Activated CD8-positive, alpha-beta memory T cell treated with anti-CD3 and anti-CD28 coated beads for 36 hours (primary cell): ENCODE measurements at regions not wholly inside any gene's neighbourhood (a gene's known extent, or its start where the extent isn't known, plus 50 kb on each side); places are given as distances from the start of the nearest gene placed in this dataset.

Experiments
- CTCF ChIA-PET: fragments of 350-600 bp; sonication (Branson Sonifier 250); formaldehyde crosslinking; loops from one replicate; lab custom pipeline; 2021; ENCODE audit warnings: antibody characterized with exemption; lab: Charles Lee
- POLR2A ChIA-PET: fragments of 350-600 bp; sonication (Branson Sonifier 250); formaldehyde crosslinking; loops from one replicate; lab custom pipeline; 2021; ENCODE audit warnings: antibody characterized with exemption; lab: Charles Lee

- POLR2A ChIA-PET, result no interaction called here
- CTCF ChIA-PET, result no interaction called here
Measured at GRCh38 chr7:16187131-16187530, 234.2 kb downstream of the CRPPA start.

- ChIA-PET CTCF (no interaction called here), POLR2A (no interaction called here)
Measured at GRCh38 chr7:16178585-16178984, 242.8 kb downstream of the CRPPA start.

GRCh38 chr7:16178092-16178491 lies 243.2 kb downstream of the CRPPA start:
- POLR2A ChIA-PET, result no interaction called here
- CTCF ChIA-PET, result no interaction called here

GRCh38 chr7:16174253-16174652 lies 247.1 kb downstream of the CRPPA start:
- ChIA-PET POLR2A (no interaction called here), CTCF (no interaction called here)

GRCh38 chr7:16172366-16172765 lies 249.0 kb downstream of the CRPPA start:
- POLR2A ChIA-PET, result no interaction called here
- CTCF ChIA-PET, result no interaction called here

GRCh38 chr7:16171928-16172327 lies 249.4 kb downstream of the CRPPA start:
- CTCF ChIA-PET, result interaction anchor here (0.6 kb wide), 1 partner anchor 101 kb away, joined by 3 read pairs; no protein-coding TSS in a partner anchor
- POLR2A ChIA-PET, result no interaction called here

GRCh38 chr7:16170671-16171070 lies 250.7 kb downstream of the CRPPA start:
- ChIA-PET CTCF (no interaction called here), POLR2A (no interaction called here)

GRCh38 chr7:16169537-16169936 lies 251.8 kb downstream of the CRPPA start:
- CTCF ChIA-PET, result no interaction called here

GRCh38 chr7:16167526-16167925 lies 253.8 kb downstream of the CRPPA start:
- ChIA-PET POLR2A (no interaction called here), CTCF (no interaction called here)

More at GRCh38 chr7:16169537-16169936, 251.8 kb downstream of the CRPPA start:
- POLR2A ChIA-PET, result no interaction called here

GRCh38 chr7:16144361-16144760 lies 277.0 kb downstream of the CRPPA start:
- ChIA-PET CTCF (no interaction called here), POLR2A (no interaction called here)

GRCh38 chr7:16137944-16138343 lies 283.4 kb downstream of the CRPPA start:
- ChIA-PET CTCF (no interaction called here), POLR2A (no interaction called here)

GRCh38 chr7:16136896-16137295 lies 284.4 kb downstream of the CRPPA start:
- POLR2A ChIA-PET, result interaction anchor here (0.6 kb wide), 1 partner anchor 11 kb away, joined by 6 read pairs; no protein-coding TSS in a partner anchor
- CTCF ChIA-PET, result no interaction called here

- POLR2A ChIA-PET, result no interaction called here
- CTCF ChIA-PET, result no interaction called here
Measured at GRCh38 chr7:16135658-16136057, 285.7 kb downstream of the CRPPA start.

GRCh38 chr7:16130111-16131110 lies 290.9 kb downstream of the CRPPA start:
- CTCF ChIA-PET, result no interaction called here
- POLR2A ChIA-PET, result no interaction called here

- POLR2A ChIA-PET, result no interaction called here
- CTCF ChIA-PET, result no interaction called here
Measured at GRCh38 chr7:16129431-16130110, 291.8 kb downstream of the CRPPA start.

GRCh38 chr7:16123117-16123770 lies 298.1 kb downstream of the CRPPA start:
- ChIA-PET POLR2A (no interaction called here), CTCF (interaction anchor here (1.5 kb wide), 1 partner anchor 8 kb away, joined by 3 read pairs; no protein-coding TSS in a partner anchor)

- CTCF ChIA-PET, result interaction anchor here (1.5 kb wide), 1 partner anchor 10 kb away, joined by 3 read pairs; no protein-coding TSS in a partner anchor
- POLR2A ChIA-PET, result no interaction called here
Measured at GRCh38 chr7:16121876-16122390, 299.4 kb downstream of the CRPPA start.

GRCh38 chr7:16115374-16115773 lies 306.0 kb downstream of the CRPPA start:
- CTCF ChIA-PET, result no interaction called here
- POLR2A ChIA-PET, result no interaction called here

GRCh38 chr7:16114633-16115032 lies 306.7 kb downstream of the CRPPA start:
- POLR2A ChIA-PET, result no interaction called here
- CTCF ChIA-PET, result no interaction called here

- ChIA-PET CTCF (no interaction called here), POLR2A (no interaction called here)
Measured at GRCh38 chr7:16114071-16114470, 307.3 kb downstream of the CRPPA start.
